ENCODE measurements at regions not wholly inside any gene's neighbourhood (a gene's known extent, or its start where the extent isn't known, plus 50 kb on each side); places are given as distances from the start of the nearest gene placed in this dataset.

- no peak overlapping the region for H3K27ac ChIP-seq (ENCODE audit: low read depth, low read length)
- H3K36me3 ChIP-seq (ENCODE audit: low read length), result no peaks in the 10 kb centered on the region
- no peaks in the 10 kb centered on the region for H3K27me3 ChIP-seq (ENCODE audit: low read length)
- H3K79me2 ChIP-seq (ENCODE audit: insufficient read depth, low read length), result no peaks in the 10 kb centered on the region
- no peaks in the 10 kb centered on the region for H4K20me1 ChIP-seq (ENCODE audit: low read depth, low read length)
- H3K9me3 ChIP-seq (ENCODE audit: insufficient read depth, low read length), result no peaks in the 10 kb centered on the region
- H3K9ac ChIP-seq (ENCODE audit: low read length), result no peak overlapping the region
- no peak overlapping the region for H2AFZ ChIP-seq (ENCODE audit: low read depth, low read length, severe bottlenecking)
- TF ChIP-seq CTCF (IDR thresholded peaks at IDR 0.05; ENCODE audit: insufficient read depth, low read length, poor library complexity, severe bottlenecking) (no peak), EZH2phosphoT487 (conservative IDR thresholded peaks at IDR 0.05; ENCODE audit: low read length) (no peak)
- H3F3A ChIP-seq (ENCODE audit: insufficient read depth), result no peaks in the 10 kb centered on the region
- H3K4me2 ChIP-seq (ENCODE audit: low read depth, low read length, poor library complexity, severe bottlenecking), result no peak overlapping the region
- no peak overlapping the region for H3K4me3 ChIP-seq (ENCODE audit: insufficient read depth, low read length, poor library complexity, severe bottlenecking)
- no peaks in the 10 kb centered on the region for H3K9me2 ChIP-seq (replicated peaks; ENCODE audit: insufficient read depth, low read length)
Observed at GRCh38 chr7:112701456-112701855, 88.7 kb downstream of the TMEM168 start.

- Histone ChIP-seq H3K9me3 (ENCODE audit: insufficient read depth, low read length) (no peaks in the 10 kb centered on the region), H3K4me2 (ENCODE audit: low read depth, low read length, poor library complexity, severe bottlenecking) (no peak overlapping the region), H3F3A (ENCODE audit: insufficient read depth) (no peaks in the 10 kb centered on the region), H3K27me3 (ENCODE audit: low read length) (no peaks in the 10 kb centered on the region), H2AFZ (ENCODE audit: low read depth, low read length, severe bottlenecking) (no peak overlapping the region), H4K20me1 (ENCODE audit: low read depth, low read length) (no peaks in the 10 kb centered on the region), H3K36me3 (ENCODE audit: low read length) (no peaks in the 10 kb centered on the region), H3K79me2 (ENCODE audit: insufficient read depth, low read length) (no peaks in the 10 kb centered on the region), H3K27ac (ENCODE audit: low read depth, low read length) (no peak overlapping the region), H3K9ac (ENCODE audit: low read length) (no peak overlapping the region), H3K9me2 (replicated peaks; ENCODE audit: insufficient read depth, low read length) (no peaks in the 10 kb centered on the region), H3K4me3 (ENCODE audit: insufficient read depth, low read length, poor library complexity, severe bottlenecking) (no peak overlapping the region)
- TF ChIP-seq CTCF (IDR thresholded peaks at IDR 0.05; ENCODE audit: insufficient read depth, low read length, poor library complexity, severe bottlenecking), result no peak
- TF ChIP-seq EZH2phosphoT487 (conservative IDR thresholded peaks at IDR 0.05; ENCODE audit: low read length), result no peak
Observed at GRCh38 chr7:112707655-112708054, 82.5 kb downstream of the TMEM168 start.

- Histone ChIP-seq H3F3A (ENCODE audit: insufficient read depth) (no peaks in the 10 kb centered on the region), H3K36me3 (ENCODE audit: low read length) (no peaks in the 10 kb centered on the region), H3K27ac (ENCODE audit: low read depth, low read length) (no peak overlapping the region), H3K9ac (ENCODE audit: low read length) (no peak overlapping the region), H3K4me3 (ENCODE audit: insufficient read depth, low read length, poor library complexity, severe bottlenecking) (no peak overlapping the region), H3K27me3 (ENCODE audit: low read length) (no peaks in the 10 kb centered on the region), H2AFZ (ENCODE audit: low read depth, low read length, severe bottlenecking) (no peak overlapping the region), H3K9me2 (replicated peaks; ENCODE audit: insufficient read depth, low read length) (no peaks in the 10 kb centered on the region), H3K4me2 (ENCODE audit: low read depth, low read length, poor library complexity, severe bottlenecking) (no peak overlapping the region), H3K9me3 (ENCODE audit: insufficient read depth, low read length) (no peaks in the 10 kb centered on the region), H4K20me1 (ENCODE audit: low read depth, low read length) (no peaks in the 10 kb centered on the region), H3K79me2 (ENCODE audit: insufficient read depth, low read length) (no peaks in the 10 kb centered on the region)
- TF ChIP-seq EZH2phosphoT487 (conservative IDR thresholded peaks at IDR 0.05; ENCODE audit: low read length) (no peak), CTCF (IDR thresholded peaks at IDR 0.05; ENCODE audit: insufficient read depth, low read length, poor library complexity, severe bottlenecking) (no peak)
Observed at GRCh38 chr7:112708236-112708635, 82.0 kb downstream of the TMEM168 start.

All from SU-DHL-6 (cell line).